Panc1 (cell line): ENCODE measurements at regions not wholly inside any gene's neighbourhood (a gene's known extent, or its start where the extent isn't known, plus 50 kb on each side); places are given as distances from the start of the nearest gene placed in this dataset.

Source experiments
- ATAC-seq: fragments of 200-7000 bp; cut with Tn5 transposase; 2 replicates; pipeline ENCODE4 v1.9.1; 2020; ENCODE audit warnings: mild to moderate bottlenecking, moderate library complexity
- BruUV-seq: library from RNA; stranded (reverse); fragments of 400-500 nt; replicated peaks from 2 replicates; lab custom pipeline; 2021; lab: Mats Ljungman, UMichigan
- CTCF ChIA-PET: fragments of 300-600 bp; sonication (Branson Sonifier 250); formaldehyde crosslinking; loops from one replicate; lab custom pipeline; 2022; ENCODE audit warnings: antibody characterized with exemption; lab: Charles Lee
- POLR2A ChIA-PET: fragments of 300-600 bp; sonication (Branson Sonifier 250); formaldehyde crosslinking; loops from one replicate; lab custom pipeline; 2022; ENCODE audit warnings: antibody characterized with exemption; lab: Charles Lee
- DNase-seq: peaks from one replicate; pipeline ENCODE4 v3.0.0-alpha.2; 2010; ENCODE audit warnings: low read depth, low spot score
- H3K27ac ChIP-seq: 2 replicates; pipeline ENCODE4 v1.5.1; 2011; ENCODE audit warnings: mild to moderate bottlenecking, low read length, inconsistent platforms
- H3K27me3 ChIP-seq: fragments of 200-500 bp; sonication (Bioruptor generic); 2 replicates; pipeline ENCODE4 v1.6.0; 2014; ENCODE audit warnings: low read length, inconsistent platforms; ENCODE audit not compliant: control insufficient read depth, insufficient read depth
- H3K36me3 ChIP-seq: fragments of 200-500 bp; sonication (Bioruptor generic); 2 replicates; pipeline ENCODE4 v1.5.1; 2014; ENCODE audit warnings: inconsistent platforms, mild to moderate bottlenecking, low read length, moderate library complexity; ENCODE audit not compliant: control insufficient read depth, insufficient read depth
- H3K4me1 ChIP-seq: 2 replicates; pipeline ENCODE4 v1.5.1; 2011; ENCODE audit warnings: inconsistent platforms, mild to moderate bottlenecking, low read length, moderate library complexity; ENCODE audit not compliant: control insufficient read depth, insufficient read depth
- H3K4me3 ChIP-seq, 2 experiments: 2 replicates each; pipeline ENCODE4 v1.5.1; 2011 to 2012; ENCODE audit warnings: low read depth in 2 of 2, low read length in 2 of 2, mild to moderate bottlenecking in 2 of 2, inconsistent platforms in 1 of 2, moderate library complexity in 1 of 2
- H3K9me3 ChIP-seq: fragments of 200-500 bp; sonication (Bioruptor generic); 2 replicates; pipeline ENCODE4 v1.5.1; 2014; ENCODE audit warnings: low read depth, mild to moderate bottlenecking, inconsistent platforms, low read length, moderate library complexity; ENCODE audit not compliant: control insufficient read depth, insufficient read depth
- CTCF ChIP-seq: fragments of 450-650 bp; IDR thresholded peaks from 2 replicates; pipeline ENCODE4 v1.5.1; 2017; ENCODE audit warnings: mild to moderate bottlenecking
- POLR2AphosphoS5 ChIP-seq: IDR thresholded peaks from 2 replicates; pipeline ENCODE4 v1.6.1; 2012; ENCODE audit warnings: mild to moderate bottlenecking, low read depth, low read length, moderate library complexity
- REST ChIP-seq, 2 experiments: IDR thresholded peaks; 2 replicates each; pipeline ENCODE4 v1.6.1; 2011 to 2012; ENCODE audit warnings: low read depth in 2 of 2, control low read depth in 1 of 2, low read length in 1 of 2, mild to moderate bottlenecking in 1 of 2, moderate library complexity in 1 of 2; ENCODE audit not compliant: insufficient read depth in 1 of 2
- SIN3A ChIP-seq: IDR thresholded peaks from 2 replicates; pipeline ENCODE4 v1.6.1; 2012; ENCODE audit warnings: low read depth, mild to moderate bottlenecking, low read length, moderate library complexity, borderline replicate concordance; ENCODE audit not compliant: insufficient read depth
- TCF7L2 ChIP-seq: IDR thresholded peaks from 2 replicates; pipeline ENCODE4 v1.6.1; 2011; ENCODE audit warnings: mild to moderate bottlenecking, low read depth, low read length, inconsistent platforms
- in situ Hi-C: cut with HindIII; loops from 2 replicates; pipeline ENCODE4 v1.10.0; 2016; ENCODE audit warnings: low sequenced_read_pairs, low pct_unique_long_range_greater_than_20kb
- intact Hi-C: fragments of 100-400 bp; cut with micrococcal nuclease; formaldehyde crosslinking; loops from one replicate; pipeline ENCODE4 v1.10.0; 2022; ENCODE audit not compliant: unreplicated experiment

GRCh38 chr13:90099847-90100246, 1247.6 kb upstream of the MIR17HG start:
- no peak overlapping the region for H3K27ac ChIP-seq
- DNase-seq (no peak), ATAC-seq (no peak)
- H3K36me3 ChIP-seq: no peaks in the 10 kb centered on the region
- no peak for TF ChIP-seq CTCF
- no peak for TF ChIP-seq REST (IDR thresholded peaks at IDR 0.05; ENCODE audit: insufficient read depth in 1 of 2, low read depth in 2 of 2, low read length in 1 of 2)
- no peak for TF ChIP-seq SIN3A
- no peak for TF ChIP-seq POLR2AphosphoS5
- H3K9me3 ChIP-seq: no peaks in the 10 kb centered on the region
- intact Hi-C loops (no loop called here), in situ Hi-C loops (no loop called here)
- POLR2A ChIA-PET: no interaction called here
- no peak overlapping the region for H3K4me3 ChIP-seq
- no peaks in the 10 kb centered on the region for H3K4me1 ChIP-seq
- CTCF ChIA-PET: no interaction called here
- H3K27me3 ChIP-seq: no peaks in the 10 kb centered on the region
- no TSS peak for BruUV-seq

GRCh38 chr13:90103099-90103784, 1244.2 kb upstream of the MIR17HG start:
- H3K4me1 ChIP-seq: no peaks in the 10 kb centered on the region
- in situ Hi-C loops (no loop called here), intact Hi-C loops (no loop called here)
- ChIA-PET POLR2A (no interaction called here), CTCF (no interaction called here)
- no TSS peak for BruUV-seq
- H3K4me3 ChIP-seq: no peak overlapping the region
- TF ChIP-seq SIN3A (no peak), TCF7L2 (no peak), POLR2AphosphoS5 (no peak), REST (IDR thresholded peaks at IDR 0.05; ENCODE audit: insufficient read depth in 1 of 2, low read depth in 2 of 2, low read length in 1 of 2) (no peak), CTCF (no peak)
- no peak overlapping the region for H3K27ac ChIP-seq
- no peaks in the 10 kb centered on the region for H3K27me3 ChIP-seq
- no peak for ATAC-seq
- H3K36me3 ChIP-seq: no peaks in the 10 kb centered on the region
- no peaks in the 10 kb centered on the region for H3K9me3 ChIP-seq
- DNase-seq: no peak
